HL-60/S4 treated with retinoic acid at 250 ng/mL for 4 days and 3 days (cell line): ENCODE measurements at regions not wholly inside any gene's neighbourhood (a gene's known extent, or its start where the extent isn't known, plus 50 kb on each side); places are given as distances from the start of the nearest gene placed in this dataset.
"Not testable (repeated sequence)": the region's sequence is repeated elsewhere in the genome, so short reads cannot be mapped to it uniquely, and the experiment has no call there.

Experiments used
- in situ Hi-C: fragments of 300-500 bp; cut with MboI; formaldehyde crosslinking; loops from 2 replicates; pipeline ENCODE4 v1.7.0; 2022; ENCODE audit warnings: low sequenced_read_pairs

DNA sequence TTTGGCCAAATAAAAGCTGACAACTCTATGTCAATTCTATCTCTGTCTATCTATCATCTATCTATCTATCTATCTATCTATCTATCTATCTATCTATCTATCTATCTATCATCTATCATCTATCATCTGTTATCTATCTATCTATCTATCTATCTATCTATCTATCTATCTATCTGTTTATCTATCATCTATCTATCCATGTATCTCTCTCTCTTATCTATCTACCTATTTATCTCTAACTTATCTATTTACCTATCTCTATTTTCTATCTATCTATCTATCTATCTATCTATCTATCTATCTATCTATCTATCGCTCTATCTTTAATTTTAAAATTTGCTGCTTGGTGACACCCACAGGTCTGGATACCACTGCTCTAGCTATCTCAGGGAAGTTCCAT, 271.1 kb downstream of the VRK1 start:
- in situ Hi-C loops: not testable (repeated sequence)

- in situ Hi-C loops: no loop called here
Observed at GRCh38 chr14:97070259-97070658, 273.1 kb downstream of the VRK1 start.

DNA sequence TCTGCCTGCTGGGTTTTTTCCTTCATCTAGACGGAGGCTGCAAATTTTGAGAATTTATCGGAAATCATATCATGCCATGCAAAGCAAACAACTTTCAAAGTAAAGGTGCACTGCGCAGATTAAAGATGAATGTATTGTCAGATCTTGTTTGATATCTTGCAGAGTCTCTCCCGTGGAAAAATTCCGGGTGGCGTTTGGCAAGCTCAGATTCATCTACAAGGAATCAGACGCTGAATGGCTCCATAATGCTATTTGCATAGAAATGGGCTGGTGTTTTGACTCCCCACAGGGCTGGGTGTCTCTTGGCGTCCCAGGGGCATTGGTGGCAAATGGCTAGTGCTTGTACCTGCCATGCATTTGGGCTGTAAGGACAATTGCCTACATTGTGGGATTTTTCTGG, 274.0 kb downstream of the VRK1 start:
- in situ Hi-C loops: no loop called here

- in situ Hi-C loops: no loop called here
Observed at GRCh38 chr14:97073622-97074021, 276.4 kb downstream of the VRK1 start.

GRCh38 chr14:97074456-97074855, 277.3 kb downstream of the VRK1 start:
- in situ Hi-C loops: no loop called here

GRCh38 chr14:97074856-97075255, 277.7 kb downstream of the VRK1 start:
- in situ Hi-C loops: no loop called here

DNA sequence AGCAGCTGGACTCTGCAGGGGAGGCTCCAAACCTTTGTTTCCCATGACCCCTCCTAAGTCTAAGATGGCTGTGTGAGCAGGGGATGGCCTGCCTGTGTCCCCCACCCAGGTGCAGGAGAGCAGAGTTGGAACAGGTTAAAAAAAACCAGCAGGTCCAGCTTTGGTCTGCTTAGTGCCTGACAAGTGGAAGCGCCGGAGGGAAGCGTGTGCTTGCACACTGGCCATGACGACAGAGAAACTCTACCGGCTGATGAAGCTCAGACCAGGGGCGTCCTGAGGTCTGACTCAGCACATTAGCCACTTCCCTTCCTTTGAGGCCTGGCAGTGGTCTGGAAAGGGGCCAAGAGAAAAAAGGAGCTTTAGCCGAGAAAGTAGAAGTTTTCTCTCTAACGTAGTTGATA, 280.1 kb downstream of the VRK1 start:
- in situ Hi-C loops: no loop called here

- in situ Hi-C loops: no loop called here
Observed at GRCh38 chr14:97077687-97078086, 280.5 kb downstream of the VRK1 start.

GRCh38 chr14:97080991-97081390, 283.8 kb downstream of the VRK1 start:
- in situ Hi-C loops: no loop called here

DNA sequence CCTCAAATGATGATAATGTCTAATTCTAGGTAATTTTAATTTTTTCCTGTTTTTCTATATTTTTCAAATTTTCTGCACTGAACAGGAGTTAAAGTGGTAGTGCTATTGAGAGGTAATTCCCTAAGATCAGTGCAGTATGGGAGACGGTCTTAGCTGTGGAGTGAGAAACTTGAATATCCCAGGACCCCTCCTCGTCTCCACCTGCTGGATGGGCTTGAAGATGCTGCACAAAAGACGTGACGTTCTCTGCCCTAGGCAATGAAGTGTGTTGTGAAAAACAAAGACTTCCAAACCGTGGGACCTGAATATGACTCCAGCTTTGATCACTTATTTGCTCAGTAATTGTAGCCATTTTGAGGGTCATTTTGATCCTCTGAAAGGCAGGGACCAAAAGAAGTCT, 298.1 kb downstream of the VRK1 start:
- in situ Hi-C loops: no loop called here

- in situ Hi-C loops: no loop called here
Observed at GRCh38 chr14:97097296-97097695, 300.1 kb downstream of the VRK1 start.

GRCh38 chr14:97100306-97100705, 303.1 kb downstream of the VRK1 start:
- in situ Hi-C loops: no loop called here

- in situ Hi-C loops: no loop called here
Observed at GRCh38 chr14:97101561-97101960, 304.4 kb downstream of the VRK1 start.

DNA sequence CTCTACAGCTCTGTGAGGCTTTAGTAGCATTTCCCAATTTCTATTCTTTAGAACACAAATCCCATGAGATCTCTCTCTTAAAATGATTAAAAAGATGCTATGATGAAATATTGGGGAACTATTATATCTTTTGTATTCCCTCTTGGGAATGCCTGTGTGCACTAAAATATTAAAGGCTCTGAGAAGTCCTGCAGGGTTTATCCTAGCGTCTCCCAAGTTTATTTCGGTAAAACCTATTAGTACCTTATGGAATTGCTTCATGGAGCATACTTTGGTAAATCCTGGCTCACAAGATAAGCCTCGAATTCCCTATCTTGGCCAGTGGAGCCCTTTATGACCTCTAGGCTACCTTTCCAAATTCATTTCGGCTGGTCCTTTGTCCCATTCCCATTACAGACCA, 306.8 kb downstream of the VRK1 start:
- in situ Hi-C loops: no loop called here

DNA sequence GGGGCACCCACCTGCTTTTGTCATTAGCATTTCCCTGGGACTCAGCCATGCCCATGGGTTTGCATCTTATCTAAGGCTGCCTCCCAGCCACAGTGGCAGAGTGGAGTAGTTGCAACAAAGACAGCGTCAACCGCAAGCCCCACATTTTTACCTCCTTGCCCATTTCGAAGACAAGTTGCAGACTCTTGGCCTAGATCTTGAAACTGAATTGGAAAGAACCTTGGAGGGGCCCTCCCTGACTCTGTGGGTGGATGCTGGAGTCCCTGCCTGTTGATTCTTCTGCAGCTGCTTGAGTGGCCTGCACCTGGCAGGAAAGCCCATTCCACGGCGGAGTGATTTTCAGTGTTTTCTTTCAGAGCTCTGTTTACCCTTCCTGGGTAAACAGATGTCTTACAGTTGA, 309.0 kb downstream of the VRK1 start:
- in situ Hi-C loops: no loop called here

GRCh38 chr14:97106609-97107008, 309.4 kb downstream of the VRK1 start:
- in situ Hi-C loops: no loop called here

- in situ Hi-C loops: no loop called here
Observed at GRCh38 chr14:97107080-97107479, 309.9 kb downstream of the VRK1 start.

DNA sequence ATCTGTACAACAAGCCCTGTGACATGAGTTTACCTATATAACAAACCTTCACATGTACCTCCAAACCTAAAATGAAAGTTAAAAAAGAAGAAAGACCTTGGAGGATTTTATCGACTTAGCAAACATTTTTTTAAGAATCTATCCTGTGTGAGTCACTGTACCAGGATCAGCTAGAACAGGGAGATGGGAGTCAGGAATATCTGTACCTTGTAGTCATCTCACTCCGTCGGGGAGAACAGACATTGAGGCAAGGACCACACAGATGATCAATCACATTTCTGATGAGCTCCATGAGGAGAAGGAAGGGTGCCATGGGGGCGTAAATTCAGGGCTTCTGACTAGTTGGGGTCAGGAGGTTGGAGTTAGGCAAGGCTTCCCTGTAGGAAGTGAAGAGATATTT, 310.6 kb downstream of the VRK1 start:
- in situ Hi-C loops: no loop called here

DNA sequence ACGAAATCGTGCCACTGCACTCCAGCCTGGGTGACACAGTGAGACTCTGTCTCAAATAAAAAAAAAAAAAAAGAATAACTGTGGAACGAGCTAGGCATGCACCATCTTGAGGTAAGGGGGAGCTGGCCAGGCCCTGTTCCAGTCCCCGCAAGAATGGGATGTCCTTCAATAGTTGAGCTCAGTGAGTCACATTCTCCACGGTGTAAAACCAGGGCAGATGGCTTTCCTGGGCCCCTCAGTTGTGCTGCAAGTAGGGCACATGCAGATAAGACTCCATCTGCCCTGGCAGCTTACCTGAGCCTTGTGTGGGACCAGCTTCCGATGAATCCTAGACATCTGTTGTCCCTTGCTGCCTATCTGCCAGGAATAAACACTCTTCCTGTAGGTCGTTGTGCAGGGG, 312.1 kb downstream of the VRK1 start:
- in situ Hi-C loops: no loop called here

DNA sequence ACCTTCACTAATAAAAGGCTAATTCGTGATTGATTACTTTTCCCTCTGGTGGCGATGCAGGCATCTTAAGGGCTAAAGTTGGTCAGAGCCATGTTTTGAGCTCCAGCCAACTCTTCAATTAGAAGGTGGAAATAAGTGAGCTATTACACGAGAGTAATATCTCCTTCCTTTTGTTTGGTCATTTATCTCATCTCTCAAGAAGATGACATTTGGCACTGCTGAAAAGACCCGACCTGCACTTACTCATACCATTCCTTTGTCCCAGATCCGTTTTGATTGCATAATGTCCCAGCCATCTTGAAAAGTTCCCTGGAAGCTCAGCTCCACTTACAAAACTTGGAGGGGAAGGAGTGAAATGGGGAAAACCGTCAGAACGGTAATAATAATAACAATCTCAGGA, 316.2 kb downstream of the VRK1 start:
- in situ Hi-C loops: no loop called here

- in situ Hi-C loops: no loop called here
Observed at GRCh38 chr14:97116546-97116945, 319.4 kb downstream of the VRK1 start.

DNA sequence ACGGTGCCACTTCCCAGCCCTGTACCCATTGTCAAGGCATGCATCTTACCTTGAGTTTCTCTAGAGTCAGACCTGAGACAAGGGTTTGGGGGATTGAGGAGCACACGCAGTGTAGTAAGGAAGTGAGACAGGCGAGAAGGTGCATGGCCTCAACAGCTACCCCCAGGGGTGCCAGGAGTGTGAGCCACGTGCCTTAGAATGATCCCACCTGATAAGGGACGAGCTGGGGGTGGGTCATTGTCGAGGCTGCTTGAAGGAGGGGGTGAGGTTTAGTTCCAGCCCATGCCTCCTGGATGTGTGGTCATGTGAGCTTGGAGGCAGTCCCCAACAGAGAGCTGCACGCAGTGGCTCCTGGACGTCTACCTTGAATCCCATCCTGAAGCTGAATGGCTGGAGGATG, 320.5 kb downstream of the VRK1 start:
- in situ Hi-C loops: no loop called here

GRCh38 chr14:97120204-97120603, 323.0 kb downstream of the VRK1 start:
- in situ Hi-C loops: no loop called here

- in situ Hi-C loops: no loop called here
Observed at GRCh38 chr14:97120611-97121031, 323.4 kb downstream of the VRK1 start.
